GM12878 (cell line): ENCODE measurements at regions not wholly inside any gene's neighbourhood (a gene's known extent, or its start where the extent isn't known, plus 50 kb on each side); places are given as distances from the start of the nearest gene placed in this dataset.

Experiments
- ATAC-seq: fragments of 200-7000 bp; cut with Tn5 transposase; 3 replicates; pipeline ENCODE4 v1.9.1; 2020; ENCODE audit warnings: mild to moderate bottlenecking, moderate library complexity
- BruUV-seq: library from RNA; stranded (reverse); fragments of 400-500 nt; replicated peaks from 2 replicates; lab custom pipeline; 2021; lab: Mats Ljungman, UMichigan
- CTCF ChIA-PET: fragments of 300-600 bp; sonication (Branson Sonifier 250); formaldehyde crosslinking; extraction: SDS; loops from one replicate; lab custom pipeline; 2021; ENCODE audit warnings: inconsistent platforms; lab: Yijun Ruan, JAX
- POLR2A ChIA-PET: fragments of 350-600 bp; formaldehyde crosslinking; extraction: SDS; loops from one replicate; lab custom pipeline; 2021; ENCODE audit warnings: inconsistent platforms; lab: Charles Lee
- RAD21 ChIA-PET: fragments of 300-600 bp; sonication (Branson Sonifier 250); formaldehyde crosslinking; loops from one replicate; lab custom pipeline; 2023; ENCODE audit warnings: antibody characterized with exemption; ENCODE audit not compliant: unreplicated experiment; lab: Charles Lee
- SMC1A ChIA-PET: fragments of 300-600 bp; sonication (Branson Sonifier 250); formaldehyde crosslinking; loops from one replicate; lab custom pipeline; 2023; ENCODE audit not compliant: unreplicated experiment, uncharacterized antibody; lab: Charles Lee
- DNase-seq: peaks from one replicate; pipeline ENCODE4 v3.0.0-alpha.2; 2011; ENCODE audit warnings: low read depth, low spot score
- FAIRE-seq: peaks from 3 replicates; lab custom pipeline; 2011; peaks lifted over from hg19 to GRCh38; lab: Jason Lieb, UNC
- H2AFZ ChIP-seq: 2 replicates; pipeline ENCODE4 v1.6.0; 2011; ENCODE audit warnings: low read depth, low read length, control low read depth; ENCODE audit not compliant: control insufficient read depth
- H3K27ac ChIP-seq: 2 replicates; pipeline ENCODE4 v1.5.1; 2011; ENCODE audit warnings: control low read depth; ENCODE audit not compliant: control insufficient read depth, insufficient read depth
- H3K27me3 ChIP-seq, 2 experiments: replicated peaks in 1 of 2; 2 replicates each; pipeline versions ENCODE4 v1.6.0 to v1.6.1; 2011; ENCODE audit warnings: low read length in 1 of 2; ENCODE audit not compliant: control insufficient read depth in 2 of 2, insufficient read depth in 2 of 2
- H3K36me3 ChIP-seq, 2 experiments: 2 replicates each; pipeline ENCODE4 v1.5.1; 2011; ENCODE audit warnings: low read length in 1 of 2; ENCODE audit not compliant: control insufficient read depth in 2 of 2, insufficient read depth in 2 of 2
- H3K4me1 ChIP-seq: 2 replicates; pipeline ENCODE4 v1.6.1; 2011; ENCODE audit warnings: mild to moderate bottlenecking, low read length, moderate library complexity, mixed read lengths; ENCODE audit not compliant: control insufficient read depth, insufficient read depth
- H3K4me2 ChIP-seq: 2 replicates; pipeline ENCODE4 v1.6.0; 2011; ENCODE audit warnings: control low read depth; ENCODE audit not compliant: control insufficient read depth, insufficient read depth
- H3K4me3 ChIP-seq: fragments of 200-600 bp; sonication (generic); 2 replicates; pipeline ENCODE4 v1.5.1; 2016
- H3K79me2 ChIP-seq: 2 replicates; pipeline ENCODE4 v1.6.0; 2011; ENCODE audit warnings: low read length; ENCODE audit not compliant: control insufficient read depth, insufficient read depth
- H3K9ac ChIP-seq: 2 replicates; pipeline ENCODE4 v1.8.0; 2011; ENCODE audit warnings: low read length, control low read depth, mixed read lengths; ENCODE audit not compliant: control insufficient read depth, insufficient read depth
- H3K9me3 ChIP-seq: replicated peaks from 3 replicates; pipeline ENCODE4 v1.5.1; 2011; ENCODE audit warnings: mild to moderate bottlenecking, low read length; ENCODE audit not compliant: control insufficient read depth, insufficient read depth
- H4K20me1 ChIP-seq: 2 replicates; pipeline ENCODE4 v1.6.0; 2011; ENCODE audit not compliant: control insufficient read depth, insufficient read depth
- IKZF1 ChIP-seq: fragments of 450-650 bp; conservative IDR thresholded peaks from 2 replicates; pipeline ENCODE4 v1.6.1; 2017; ENCODE audit warnings: antibody characterized with exemption, mild to moderate bottlenecking
- KAT2A ChIP-seq: conservative IDR thresholded peaks from 2 replicates; pipeline ENCODE4 v1.6.1; 2011; ENCODE audit warnings: low read depth, low read length; ENCODE audit not compliant: control insufficient read depth
- NR2C2 ChIP-seq: IDR thresholded peaks from 2 replicates; pipeline ENCODE4 v1.6.1; 2011; ENCODE audit warnings: borderline replicate concordance, low read depth; ENCODE audit not compliant: control insufficient read depth, insufficient read length
- PBX3 ChIP-seq: IDR thresholded peaks from 2 replicates; pipeline ENCODE4 v1.6.1; 2011; ENCODE audit warnings: mild to moderate bottlenecking, low read depth, low read length, moderate library complexity; ENCODE audit not compliant: insufficient replicate concordance
- PML ChIP-seq: IDR thresholded peaks from 2 replicates; pipeline ENCODE4 v1.6.1; 2012; ENCODE audit warnings: low read length, inconsistent platforms
- RUNX3 ChIP-seq: IDR thresholded peaks from 2 replicates; pipeline ENCODE4 v1.6.1; 2012; ENCODE audit warnings: low read length, inconsistent platforms
- SREBF1 ChIP-seq: IDR thresholded peaks from 2 replicates; pipeline ENCODE4 v1.6.1; 2012; ENCODE audit warnings: mild to moderate bottlenecking, low read length
- ZNF24 ChIP-seq: fragments of 450-650 bp; IDR thresholded peaks from 2 replicates; pipeline ENCODE4 v1.6.1; 2017; ENCODE audit warnings: antibody characterized with exemption, mild to moderate bottlenecking
- WGBS: methylation state at CpG from one replicate; pipeline ENCODE4 v1.1.6; 2016; ENCODE audit warnings: low lambda C conversion rate; ENCODE audit not compliant: insufficient replicate concordance, insufficient coverage; ENCODE audit errors: missing lambda C conversion rate; 5-methylcytosine and 5-hydroxymethylcytosine counted together
- in situ Hi-C: fragments of 300-500 bp; cut with MboI; formaldehyde crosslinking; loops from 9 replicates; pipeline ENCODE4 v1.14.3; 2018; ENCODE audit warnings: mixed read lengths
- intact Hi-C: fragments of 100-400 bp; cut with micrococcal nuclease; formaldehyde crosslinking; loops from one replicate; pipeline ENCODE4 v1.14.2; 2022; ENCODE audit not compliant: unreplicated experiment
- TF ChIP-seq, protein P1 (sequence below): IDR thresholded peaks from 2 replicates; pipeline ENCODE4 v1.6.1; 2012; ENCODE audit warnings: low read depth, low read length, improper control_type of control experiment

DNA sequence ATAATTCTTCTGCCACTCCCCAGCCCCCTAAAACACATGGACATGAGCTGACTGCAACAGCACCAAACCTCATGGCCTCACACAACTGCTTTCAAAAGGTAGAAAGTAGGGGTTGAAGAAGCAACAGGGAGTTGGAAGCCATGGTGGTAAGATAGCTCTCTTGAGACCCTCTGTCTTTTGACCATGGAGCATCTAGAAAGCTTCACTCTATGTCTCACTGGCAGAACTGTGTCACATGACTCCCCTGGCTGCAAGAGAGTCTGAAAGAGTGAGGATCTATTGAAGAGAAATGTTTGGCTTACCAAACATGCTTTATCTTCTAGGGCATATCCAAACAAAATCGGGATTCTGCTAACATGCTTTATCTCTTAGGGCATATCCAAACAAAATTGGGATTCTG lies 142.9 kb upstream of the WSCD2 start:
- TF ChIP-seq SREBF1 (no peak), IKZF1 (no peak), NR2C2 (no peak), PBX3 (no peak), RUNX3 (no peak), PML (no peak), ZNF24 (no peak), KAT2A (no peak)
- TF ChIP-seq, protein P1, sequence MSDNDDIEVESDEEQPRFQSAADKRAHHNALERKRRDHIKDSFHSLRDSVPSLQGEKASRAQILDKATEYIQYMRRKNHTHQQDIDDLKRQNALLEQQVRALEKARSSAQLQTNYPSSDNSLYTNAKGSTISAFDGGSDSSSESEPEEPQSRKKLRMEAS = no peak
- TF ChIP-seq, all 136 proteins: peak for 0
- DNase-seq (no peak), FAIRE-seq (no peak), ATAC-seq (no peak)
- ChIA-PET SMC1A (no interaction called here), POLR2A (no interaction called here), CTCF (interaction anchor here (1.5 kb wide), 1 partner anchor 471 kb away, joined by 4 read pairs; no protein-coding TSS in a partner anchor), RAD21 (no interaction called here)
- in situ Hi-C loops (no loop called here), intact Hi-C loops (no loop called here)
- no peaks in the 10 kb centered on the region for H4K20me1 ChIP-seq
- H3K9me3 ChIP-seq = no peaks in the 10 kb centered on the region
- 16% methylated on average over 1 of the region's 1 CpG for WGBS
- no peaks in the 10 kb centered on the region for H3K27me3 ChIP-seq
- no peak overlapping the region for H3K4me3 ChIP-seq
- no TSS peak for BruUV-seq
- no peaks in the 10 kb centered on the region for H3K4me1 ChIP-seq
- no peak overlapping the region for H3K4me2 ChIP-seq
- no peak overlapping the region for H3K27ac ChIP-seq
- no peaks in the 10 kb centered on the region for H3K79me2 ChIP-seq
- H2AFZ ChIP-seq = no peak overlapping the region
- no peaks in the 10 kb centered on the region for H3K36me3 ChIP-seq
- no peak overlapping the region for H3K9ac ChIP-seq
